Right lobe of liver (tissue), 4 donors: ENCODE measurements at regions not wholly inside any gene's neighbourhood (a gene's known extent, or its start where the extent isn't known, plus 50 kb on each side); places are given as distances from the start of the nearest gene placed in this dataset.

ENCODE experiments used
- CTCF ChIP-seq, 4 donors: fragments of 200-600 bp in 3 of 4; fragments of 450-650 bp in 1 of 4; IDR thresholded peaks; one replicate each; pipeline versions ENCODE4 v1.5.1 to v1.8.0; 2016 to 2022; ENCODE audit warnings: antibody characterized with exemption in 4 of 4, mild to moderate bottlenecking in 2 of 4
- POLR2A ChIP-seq: fragments of 450-650 bp; IDR thresholded peaks from one replicate; pipeline ENCODE4 v1.6.1; 2017; ENCODE audit warnings: antibody characterized with exemption, mild to moderate bottlenecking
- donor health status: DM: no; HTN: no; CAD: no.
- donor health status: DM: no; HTN: no; CAD: no.
- donor health status: DM: no; HTN: yes; CAD: no.

- TF ChIP-seq CTCF (IDR thresholded peaks at IDR 0.05), result no peak
- no peak for TF ChIP-seq POLR2A
Measured at GRCh38 chr1:177884479-177885021, 85.3 kb downstream of the SEC16B start.
